BJ (cell line): ENCODE measurements at regions not wholly inside any gene's neighbourhood (a gene's known extent, or its start where the extent isn't known, plus 50 kb on each side); places are given as distances from the start of the nearest gene placed in this dataset.

Experiments used
- CTCF ChIA-PET: fragments of 350-600 bp; formaldehyde crosslinking; extraction: SDS; loops from one replicate; lab custom pipeline; 2021; ENCODE audit warnings: antibody characterized with exemption, inconsistent platforms; lab: Yijun Ruan, JAX
- POLR2A ChIA-PET: fragments of 300-600 bp; sonication (Branson Sonifier 250); formaldehyde crosslinking; extraction: SDS; loops from one replicate; lab custom pipeline; 2021; ENCODE audit warnings: antibody characterized with exemption; lab: Charles Lee
- DNase-seq: peaks from one replicate; pipeline ENCODE4 v3.0.0-alpha.2; 2011; ENCODE audit warnings: low read depth
- H3K27me3 ChIP-seq: 2 replicates; pipeline ENCODE4 v1.6.0; 2011; ENCODE audit warnings: low read length; ENCODE audit not compliant: control insufficient read depth, insufficient read depth
- H3K36me3 ChIP-seq: 2 replicates; pipeline ENCODE4 v1.5.1; 2011; ENCODE audit warnings: low read length; ENCODE audit not compliant: control insufficient read depth, insufficient read depth
- H3K4me3 ChIP-seq: 2 replicates; pipeline ENCODE4 v1.5.1; 2011; ENCODE audit warnings: low read depth, mild to moderate bottlenecking, control low read depth, low read length
- CTCF ChIP-seq: IDR thresholded peaks from 2 replicates; pipeline ENCODE4 v1.5.1; 2011; ENCODE audit warnings: low read depth, mild to moderate bottlenecking, control low read depth, inconsistent platforms, low read length, moderate library complexity; ENCODE audit not compliant: insufficient read depth

- Histone ChIP-seq H3K36me3 (no peaks in the 10 kb centered on the region), H3K4me3 (no peak overlapping the region), H3K27me3 (no peaks in the 10 kb centered on the region)
- no peak for DNase-seq
- ChIA-PET CTCF (interaction anchor here (0.9 kb wide), 1 partner anchor 9 kb away, joined by 3 read pairs; no protein-coding TSS in a partner anchor), POLR2A (no interaction called here)
- no peak for TF ChIP-seq CTCF
Measured at GRCh38 chr7:68911754-68912153, 686.5 kb upstream of the AUTS2 start.

GRCh38 chr7:68914006-68914405, 684.3 kb upstream of the AUTS2 start:
- Histone ChIP-seq H3K27me3 (no peaks in the 10 kb centered on the region), H3K4me3 (no peak overlapping the region), H3K36me3 (no peaks in the 10 kb centered on the region)
- no peak for DNase-seq
- POLR2A ChIA-PET = no interaction called here
- TF ChIP-seq CTCF = no peak
- CTCF ChIA-PET = no interaction called here

GRCh38 chr7:68917041-68917651, 681.1 kb upstream of the AUTS2 start:
- Histone ChIP-seq H3K36me3 (no peaks in the 10 kb centered on the region), H3K4me3 (no peak overlapping the region), H3K27me3 (no peaks in the 10 kb centered on the region)
- DNase-seq = no peak
- CTCF ChIA-PET = no interaction called here
- no peak for TF ChIP-seq CTCF
- POLR2A ChIA-PET = no interaction called here

GRCh38 chr7:68918621-68919020, 679.7 kb upstream of the AUTS2 start:
- TF ChIP-seq CTCF = no peak
- DNase-seq = no peak
- Histone ChIP-seq H3K4me3 (no peak overlapping the region), H3K36me3 (no peaks in the 10 kb centered on the region), H3K27me3 (no peaks in the 10 kb centered on the region)
- CTCF ChIA-PET = no interaction called here
- POLR2A ChIA-PET = no interaction called here

- POLR2A ChIA-PET = no interaction called here
- CTCF ChIA-PET = no interaction called here
- no peak for DNase-seq
- H3K27me3 ChIP-seq = no peaks in the 10 kb centered on the region
- no peak overlapping the region for H3K4me3 ChIP-seq
- H3K36me3 ChIP-seq = no peaks in the 10 kb centered on the region
- no peak for TF ChIP-seq CTCF
Measured at GRCh38 chr7:68922850-68923249, 675.4 kb upstream of the AUTS2 start.
